ENCODE measurements at regions not wholly inside any gene's neighbourhood (a gene's known extent, or its start where the extent isn't known, plus 50 kb on each side); places are given as distances from the start of the nearest gene placed in this dataset.

- H2BK15ac ChIP-seq (ENCODE audit: low read depth, low read length), result no peak overlapping the region
- no peak overlapping the region for H2AK9ac ChIP-seq (replicated peaks; ENCODE audit: low read depth, low read length, poor library complexity)
- no peaks in the 10 kb centered on the region for H3K4me1 ChIP-seq (ENCODE audit: control insufficient read depth, insufficient read depth, low read length)
- H4K91ac ChIP-seq (ENCODE audit: insufficient read depth, low read depth, low read length), result no peak overlapping the region
- no peak overlapping the region for H3K18ac ChIP-seq (ENCODE audit: low read depth, low read length)
- ChIA-PET CTCF (no interaction called here), POLR2A (ENCODE audit: unreplicated experiment) (no interaction called here)
- no peak overlapping the region for H3K4me2 ChIP-seq (ENCODE audit: low read depth, low read length)
- ATAC-seq (ENCODE audit: low read depth) (no peak), DNase-seq (no peak)
- no peak overlapping the region for H3K14ac ChIP-seq (replicated peaks; ENCODE audit: low read depth, low read length)
- no peak overlapping the region for H3K9ac ChIP-seq (ENCODE audit: low read depth, low read length)
- no TSS peak for BruUV-seq (replicated peaks)
- in situ Hi-C loops (cut with MboI; ENCODE audit: low sequenced_read_pairs) (no loop called here), intact Hi-C loops (cut with micrococcal nuclease) (no loop called here), dilution Hi-C loops (cut with HindIII; ENCODE audit: low sequenced_read_pairs, unreplicated experiment) (no loop called here)
- TF ChIP-seq CEBPB (IDR thresholded peaks at IDR 0.05; ENCODE audit: low read depth, low read length) (no peak), MXI1 (IDR thresholded peaks at IDR 0.05; ENCODE audit: borderline replicate concordance, low read depth, low read length) (no peak), MAFK (IDR thresholded peaks at IDR 0.05; ENCODE audit: low read depth, low read length) (no peak), BHLHE40 (IDR thresholded peaks at IDR 0.05; ENCODE audit: low read depth, low read length) (no peak), CTCF (conservative IDR thresholded peaks at IDR 0.05; ENCODE audit: low read depth, low read length) (no peak), RCOR1 (IDR thresholded peaks at IDR 0.05; ENCODE audit: insufficient replicate concordance, low read length) (no peak), CHD1 (IDR thresholded peaks at IDR 0.05; ENCODE audit: low read depth, low read length) (no peak), MAZ (IDR thresholded peaks at IDR 0.05; ENCODE audit: borderline replicate concordance, low read depth, low read length) (no peak), POLR2A (IDR thresholded peaks at IDR 0.05; ENCODE audit: low read depth, low read length) (no peak), RAD21 (IDR thresholded peaks at IDR 0.05; ENCODE audit: low read length) (no peak), FOS (IDR thresholded peaks at IDR 0.05; ENCODE audit: low read depth, low read length) (no peak), NFE2L2 (IDR thresholded peaks at IDR 0.05; ENCODE audit: low read depth, low read length) (no peak), SMC3 (IDR thresholded peaks at IDR 0.05; ENCODE audit: low read depth, low read length) (no peak), RFX5 (IDR thresholded peaks at IDR 0.05; ENCODE audit: low read depth, low read length) (no peak)
- no peaks in the 10 kb centered on the region for H3K79me1 ChIP-seq (ENCODE audit: low read depth in 1 of 2, low read length in 2 of 2)
- no peak overlapping the region for H3K4me3 ChIP-seq (ENCODE audit: insufficient read depth, low read depth, low read length)
- H4K5ac ChIP-seq (ENCODE audit: low read depth, low read length), result no peak overlapping the region
- no peaks in the 10 kb centered on the region for H3K9me1 ChIP-seq (ENCODE audit: insufficient read depth, low read length)
- H2BK120ac ChIP-seq (ENCODE audit: low read depth, low read length), result no peak overlapping the region
- H2AFZ ChIP-seq (replicated peaks; ENCODE audit: low read length, poor library complexity), result no peak overlapping the region
- no peak overlapping the region for H2BK20ac ChIP-seq (ENCODE audit: low read depth, low read length)
- no peak overlapping the region for H2AK5ac ChIP-seq (ENCODE audit: low read depth, low read length)
- H3K4ac ChIP-seq (ENCODE audit: low read depth, low read length), result no peak overlapping the region
- H4K8ac ChIP-seq (ENCODE audit: low read depth in 2 of 2, low read length in 2 of 2), result no peak overlapping the region
- H3K56ac ChIP-seq (ENCODE audit: extremely low read depth, insufficient read depth, low read length), result no peak overlapping the region
- no peak overlapping the region for H2BK5ac ChIP-seq (ENCODE audit: low read depth, low read length, poor library complexity, severe bottlenecking)
- no peaks in the 10 kb centered on the region for H3K27me3 ChIP-seq (ENCODE audit: control insufficient read depth, insufficient read depth, low read length)
- H3K27ac ChIP-seq (ENCODE audit: insufficient read depth, low read length), result no peak overlapping the region
- no peaks in the 10 kb centered on the region for H4K20me1 ChIP-seq (ENCODE audit: insufficient read depth, low read length)
- peaks cover 10% of the 10 kb centered on the region for H3K9me3 ChIP-seq (ENCODE audit: control insufficient read depth, insufficient read depth, low read length)
- H3K23ac ChIP-seq (ENCODE audit: low read depth, low read length), result no peak overlapping the region
- H3K36me3 ChIP-seq (ENCODE audit: control insufficient read depth, insufficient read depth, low read length), result no peaks in the 10 kb centered on the region
These were observed 311.2 kb upstream of the FAT3 start for GRCh38 chr11:91913407-91913806.

All from IMR-90 (cell line).